ENCODE measurements at regions not wholly inside any gene's neighbourhood (a gene's known extent, or its start where the extent isn't known, plus 50 kb on each side); places are given as distances from the start of the nearest gene placed in this dataset.

DNA sequence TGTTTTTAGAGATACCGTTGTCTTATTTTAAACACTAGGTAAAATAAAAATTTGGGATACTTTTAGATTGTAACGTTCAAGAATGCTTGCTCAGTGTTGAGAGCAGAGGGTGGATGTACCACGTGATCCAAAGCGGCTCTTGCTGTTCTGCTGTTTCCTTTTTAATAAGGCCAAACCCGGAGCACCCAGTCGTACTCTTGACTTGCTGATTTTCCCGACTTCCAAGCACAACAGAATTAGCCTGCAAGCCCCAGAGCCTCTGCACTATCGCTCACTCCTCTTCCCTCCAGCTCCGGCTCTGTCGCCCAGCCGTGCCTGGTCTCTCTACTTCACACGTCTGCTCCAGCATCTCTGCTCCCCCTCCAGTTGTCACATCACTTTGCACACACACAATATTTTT lies 77.3 kb downstream of the EMP1 start:
- TF ChIP-seq POLR2A (IDR thresholded peaks at IDR 0.05) (no peak), POLR2AphosphoS5 (IDR thresholded peaks at IDR 0.05) (no peak), EP300 (IDR thresholded peaks at IDR 0.05) (no peak)
- TF ChIP-seq, protein P1, sequence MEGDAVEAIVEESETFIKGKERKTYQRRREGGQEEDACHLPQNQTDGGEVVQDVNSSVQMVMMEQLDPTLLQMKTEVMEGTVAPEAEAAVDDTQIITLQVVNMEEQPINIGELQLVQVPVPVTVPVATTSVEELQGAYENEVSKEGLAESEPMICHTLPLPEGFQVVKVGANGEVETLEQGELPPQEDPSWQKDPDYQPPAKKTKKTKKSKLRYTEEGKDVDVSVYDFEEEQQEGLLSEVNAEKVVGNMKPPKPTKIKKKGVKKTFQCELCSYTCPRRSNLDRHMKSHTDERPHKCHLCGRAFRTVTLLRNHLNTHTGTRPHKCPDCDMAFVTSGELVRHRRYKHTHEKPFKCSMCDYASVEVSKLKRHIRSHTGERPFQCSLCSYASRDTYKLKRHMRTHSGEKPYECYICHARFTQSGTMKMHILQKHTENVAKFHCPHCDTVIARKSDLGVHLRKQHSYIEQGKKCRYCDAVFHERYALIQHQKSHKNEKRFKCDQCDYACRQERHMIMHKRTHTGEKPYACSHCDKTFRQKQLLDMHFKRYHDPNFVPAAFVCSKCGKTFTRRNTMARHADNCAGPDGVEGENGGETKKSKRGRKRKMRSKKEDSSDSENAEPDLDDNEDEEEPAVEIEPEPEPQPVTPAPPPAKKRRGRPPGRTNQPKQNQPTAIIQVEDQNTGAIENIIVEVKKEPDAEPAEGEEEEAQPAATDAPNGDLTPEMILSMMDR (IDR thresholded peaks at IDR 0.05) = no peak
- no peaks in the 10 kb centered on the region for H3K9me3 ChIP-seq
- peaks cover 0 to 13% (median 0%) of the 10 kb centered on the region in 3 donors for H3K4me1 ChIP-seq
- no peak overlapping the region for H3K27ac ChIP-seq
- H3K27me3 ChIP-seq = peaks cover 32% of the 10 kb centered on the region
- WGBS, 2 donors (ENCODE audit: low coverage in 1 of 2) = 42 to 60% methylated on average over 11 to 12 of the region's 12 CpGs
- H3K36me3 ChIP-seq = no peaks in the 10 kb centered on the region
- ATAC-seq = no peak
- H3K4me3 ChIP-seq = no peak overlapping the region

DNA sequence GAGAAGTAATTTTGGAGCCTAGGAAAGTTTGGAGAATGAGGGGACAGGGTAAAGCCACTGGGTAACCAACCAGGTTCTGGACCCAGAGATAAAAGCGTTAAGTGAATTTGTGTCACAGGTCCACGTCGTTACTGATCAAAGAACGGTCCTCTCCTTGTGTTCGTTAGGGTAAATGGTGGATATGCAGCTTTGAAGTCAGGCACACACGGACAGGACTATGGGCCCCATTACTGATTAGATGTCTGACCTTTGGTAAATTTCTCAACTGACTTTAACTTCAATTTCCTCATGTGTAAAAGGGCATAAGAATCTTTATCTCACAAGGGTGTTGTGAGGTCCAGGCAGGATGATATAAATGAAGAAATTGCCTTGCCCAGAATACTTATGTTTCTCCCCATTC lies 76.6 kb downstream of the EMP1 start:
- Histone ChIP-seq H3K9me3 (no peaks in the 10 kb centered on the region), H3K4me1 (peaks cover 0 to 5% (median 0%) of the 10 kb centered on the region in 3 donors), H3K27ac (no peak overlapping the region), H3K4me3 (no peak overlapping the region), H3K27me3 (peaks cover 32% of the 10 kb centered on the region), H3K36me3 (no peaks in the 10 kb centered on the region)
- no peak for ATAC-seq
- TF ChIP-seq, protein P1 (IDR thresholded peaks at IDR 0.05) = no peak
- TF ChIP-seq EP300 (IDR thresholded peaks at IDR 0.05) (no peak), POLR2AphosphoS5 (IDR thresholded peaks at IDR 0.05) (no peak), POLR2A (IDR thresholded peaks at IDR 0.05) (no peak)
- whole genome bisulfite sequencing, 2 donors (ENCODE audit: low coverage in 1 of 2) = 66% methylated on average over 5 of the region's 6 CpGs; no CpG with 5 or more reads in 1 of the 2 donors

DNA sequence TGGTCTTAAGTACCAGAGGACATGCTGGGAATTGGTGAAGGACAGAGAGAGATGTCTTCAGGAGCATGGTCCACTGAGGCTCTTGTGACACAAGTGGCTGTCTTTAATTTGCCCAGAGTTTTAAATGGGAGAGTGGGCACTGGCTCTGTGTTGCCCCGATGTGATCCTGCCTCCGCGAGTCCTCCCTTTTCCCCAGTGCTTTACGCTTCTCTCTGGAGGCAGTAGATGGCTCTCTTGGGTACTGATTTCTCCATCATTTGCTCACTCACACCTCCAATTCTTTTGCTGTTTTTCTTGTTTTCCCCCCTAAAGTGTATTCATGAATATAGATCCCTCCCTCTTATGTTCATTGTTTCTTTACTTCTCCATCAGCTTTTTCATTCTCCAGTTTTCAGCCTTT lies 74.3 kb downstream of the EMP1 start:
- H3K36me3 ChIP-seq = no peaks in the 10 kb centered on the region
- no peak overlapping the region for H3K27ac ChIP-seq
- no peaks in the 10 kb centered on the region for H3K9me3 ChIP-seq
- no peaks in the 10 kb centered on the region for H3K4me1 ChIP-seq
- no peak for ATAC-seq
- H3K27me3 ChIP-seq = peaks cover 26% of the 10 kb centered on the region
- TF ChIP-seq, protein P1 (IDR thresholded peaks at IDR 0.05) = no peak
- no peak for TF ChIP-seq POLR2A (IDR thresholded peaks at IDR 0.05)
- no peak for TF ChIP-seq EP300 (IDR thresholded peaks at IDR 0.05)
- TF ChIP-seq POLR2AphosphoS5 (IDR thresholded peaks at IDR 0.05) = no peak
- no peak overlapping the region for H3K4me3 ChIP-seq
- 86 to 96% methylated on average over 4 of the region's 4 CpGs for WGBS, 2 donors (ENCODE audit: low coverage in 1 of 2)

Small RNA genes lying in the stretch of these regions (small RNA-seq; reads per million reads assigned to genes)
- gene RNA5SP353 = 0 to 0.27 (median 0.06) reads per million in 4 donors
- 0 reads per million in 4 donors for gene RNU6-590P
